ENCODE measurements at regions not wholly inside any gene's neighbourhood (a gene's known extent, or its start where the extent isn't known, plus 50 kb on each side); places are given as distances from the start of the nearest gene placed in this dataset.

GRCh38 chr6:145415616-145416015 is 319.7 kb downstream of the EPM2A start:
- Mint-ChIP-seq H3K27ac (ENCODE audit: unreplicated experiment) (no peak overlapping the region), H3K27me3 (ENCODE audit: insufficient read depth, unreplicated experiment) (no peaks in the 10 kb centered on the region), H3K9me3 (ENCODE audit: unreplicated experiment) (no peaks in the 10 kb centered on the region), H3K4me1 (ENCODE audit: low read depth, unreplicated experiment) (no peaks in the 10 kb centered on the region), H3K36me3 (ENCODE audit: insufficient read depth, unreplicated experiment) (no peaks in the 10 kb centered on the region), H3K4me3 (ENCODE audit: unreplicated experiment) (no peak overlapping the region)
- intact Hi-C loops (cut with micrococcal nuclease; ENCODE audit: unreplicated experiment) = no loop called here
- H3K4me3 ChIP-seq (ENCODE audit: low read depth, low read length) = no peak overlapping the region
- no peak for DNase-seq
- H3K9me3 ChIP-seq = no peaks in the 10 kb centered on the region
- no peaks in the 10 kb centered on the region; the same call in 1 of the 2 replicates for H3K27me3 ChIP-seq (replicated peaks; ENCODE audit: control insufficient read depth, insufficient read depth, low read length)
- ChIA-PET POLR2A (no interaction called here), CTCF (interaction anchor here (0.7 kb wide), 1 partner anchor 374 kb away, joined by 3 read pairs; no protein-coding TSS in a partner anchor)
- H3K4me1 ChIP-seq = no peaks in the 10 kb centered on the region
- no peak for TF ChIP-seq CTCF (IDR thresholded peaks at IDR 0.05; ENCODE audit: insufficient read depth in 1 of 2, low read depth in 1 of 2, low read length in 1 of 2, severe bottlenecking in 1 of 2, unreplicated experiment in 1 of 2)
- H3K36me3 ChIP-seq (ENCODE audit: control insufficient read depth, insufficient read depth, low read length) = no peaks in the 10 kb centered on the region
- BruUV-seq (replicated peaks) = no TSS peak

- Histone ChIP-seq H3K36me3 (ENCODE audit: control insufficient read depth, insufficient read depth, low read length) (no peaks in the 10 kb centered on the region), H3K27me3 (replicated peaks; ENCODE audit: control insufficient read depth, insufficient read depth, low read length) (no peaks in the 10 kb centered on the region), H3K4me1 (no peaks in the 10 kb centered on the region), H3K4me3 (ENCODE audit: low read depth, low read length) (no peak overlapping the region), H3K9me3 (0 out of 2 replicates have a peak, but pooled peaks cover 3% of the 10 kb centered on the region)
- TF ChIP-seq CTCF (IDR thresholded peaks at IDR 0.05; ENCODE audit: insufficient read depth in 1 of 2, low read depth in 1 of 2, low read length in 1 of 2, severe bottlenecking in 1 of 2, unreplicated experiment in 1 of 2) = no peak
- Mint-ChIP-seq H3K27me3 (ENCODE audit: insufficient read depth, unreplicated experiment) (no peaks in the 10 kb centered on the region), H3K4me1 (ENCODE audit: low read depth, unreplicated experiment) (peaks cover 6% of the 10 kb centered on the region), H3K27ac (ENCODE audit: unreplicated experiment) (no peak overlapping the region), H3K36me3 (ENCODE audit: insufficient read depth, unreplicated experiment) (no peaks in the 10 kb centered on the region), H3K4me3 (ENCODE audit: unreplicated experiment) (no peak overlapping the region), H3K9me3 (ENCODE audit: unreplicated experiment) (no peaks in the 10 kb centered on the region)
- no TSS peak for BruUV-seq (replicated peaks)
- ChIA-PET CTCF (no interaction called here), POLR2A (no interaction called here)
- DNase-seq = no peak
- intact Hi-C loops (cut with micrococcal nuclease; ENCODE audit: unreplicated experiment) = no loop called here
Measured at GRCh38 chr6:145420599-145420998, 314.7 kb downstream of the EPM2A start.

GRCh38 chr6:145423936-145424335 is 311.4 kb downstream of the EPM2A start:
- POLR2A ChIA-PET = no interaction called here
- H3K27ac Mint-ChIP-seq (ENCODE audit: unreplicated experiment) = no peak overlapping the region
- H3K9me3 Mint-ChIP-seq (ENCODE audit: unreplicated experiment) = no peaks in the 10 kb centered on the region
- CTCF ChIA-PET = no interaction called here
- H3K4me3 Mint-ChIP-seq (ENCODE audit: unreplicated experiment) = no peak overlapping the region
- Histone ChIP-seq H3K4me1 (0 out of 2 replicates have a peak, but pooled peaks cover 4% of the 10 kb centered on the region), H3K4me3 (ENCODE audit: low read depth, low read length) (no peak overlapping the region), H3K9me3 (0 out of 2 replicates have a peak, but pooled peaks cover 3% of the 10 kb centered on the region), H3K36me3 (ENCODE audit: control insufficient read depth, insufficient read depth, low read length) (no peaks in the 10 kb centered on the region), H3K27me3 (replicated peaks; ENCODE audit: control insufficient read depth, insufficient read depth, low read length) (no peaks in the 10 kb centered on the region)
- DNase-seq = no peak
- H3K27me3 Mint-ChIP-seq (ENCODE audit: insufficient read depth, unreplicated experiment) = no peaks in the 10 kb centered on the region
- H3K36me3 Mint-ChIP-seq (ENCODE audit: insufficient read depth, unreplicated experiment) = no peaks in the 10 kb centered on the region
- TF ChIP-seq CTCF (IDR thresholded peaks at IDR 0.05; ENCODE audit: insufficient read depth in 1 of 2, low read depth in 1 of 2, low read length in 1 of 2, severe bottlenecking in 1 of 2, unreplicated experiment in 1 of 2) = no peak
- intact Hi-C loops (cut with micrococcal nuclease; ENCODE audit: unreplicated experiment) = no loop called here
- no TSS peak for BruUV-seq (replicated peaks)
- peaks cover 21% of the 10 kb centered on the region for H3K4me1 Mint-ChIP-seq (ENCODE audit: low read depth, unreplicated experiment)
